ENCODE measurements at regions not wholly inside any gene's neighbourhood (a gene's known extent, or its start where the extent isn't known, plus 50 kb on each side); places are given as distances from the start of the nearest gene placed in this dataset.

DNA sequence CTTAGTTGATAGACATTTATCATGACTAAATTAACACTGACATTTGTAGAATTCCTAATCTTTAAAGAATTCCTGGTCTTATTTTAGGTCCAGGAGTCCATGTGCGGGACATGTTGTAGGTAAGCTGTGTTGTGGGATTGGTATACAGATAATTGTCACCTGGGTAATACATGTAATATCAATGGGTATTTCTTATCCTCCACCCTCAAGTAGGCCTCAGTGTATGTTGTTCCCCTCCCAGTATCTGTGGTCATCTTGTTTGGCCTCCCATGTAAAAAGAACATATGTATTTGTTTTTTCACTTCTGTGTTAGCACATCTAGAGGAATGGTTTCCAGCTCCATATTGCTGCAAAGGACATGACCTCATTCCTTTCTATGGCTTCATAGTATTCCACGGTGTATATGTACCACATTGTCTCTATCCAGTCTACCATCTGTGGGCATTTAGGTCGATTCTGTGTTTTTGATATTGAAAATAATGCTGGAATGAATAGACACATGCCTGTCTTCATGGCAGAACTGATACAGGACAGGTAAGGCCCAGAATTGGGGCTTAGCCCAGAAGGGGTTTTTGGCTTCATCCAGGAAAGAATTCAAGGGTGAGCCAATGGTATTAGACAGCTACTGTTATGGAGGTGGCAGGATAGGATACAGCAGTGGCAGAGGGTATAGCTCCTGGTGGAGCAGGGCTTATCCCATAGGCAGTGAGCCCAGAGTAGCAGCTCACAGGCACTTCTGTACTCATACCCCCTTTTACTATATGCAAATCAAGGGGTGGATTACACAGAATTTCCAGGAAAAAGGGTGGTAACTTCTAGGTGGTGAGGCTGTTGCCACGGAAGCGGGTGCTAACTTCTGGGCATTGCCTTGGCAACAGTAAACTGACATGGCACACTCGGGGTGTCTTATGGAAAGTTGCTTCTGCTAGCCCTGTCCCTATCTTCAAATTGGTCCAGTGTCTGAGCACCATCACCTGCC lies 66.1 kb upstream of the WDR1 start:
- Histone ChIP-seq H3K27me3 (ENCODE audit: insufficient read depth, low read length) (no peaks in the 10 kb centered on the region), H3K4ac (ENCODE audit: low read depth, low read length) (no peak overlapping the region), H2AK5ac (ENCODE audit: insufficient read length, low read length) (no peak overlapping the region), H3T11ph (ENCODE audit: low read length) (no peak overlapping the region), H3K56ac (ENCODE audit: insufficient read length, low read depth, low read length) (no peak overlapping the region), H3K23me2 (ENCODE audit: insufficient read length, low read depth, low read length, poor library complexity, severe bottlenecking) (no peaks in the 10 kb centered on the region), H3K9me3 (ENCODE audit: control insufficient read depth, low read depth, low read length) (no peaks in the 10 kb centered on the region), H2BK12ac (ENCODE audit: insufficient read length, low read depth, low read length) (no peak overlapping the region), H2BK5ac (ENCODE audit: insufficient read length, low read length) (no peak overlapping the region), H4K20me1 (ENCODE audit: control insufficient read depth, insufficient read depth, insufficient read length) (no peaks in the 10 kb centered on the region), H3K18ac (ENCODE audit: insufficient read length, low read depth, low read length) (no peak overlapping the region), H3K14ac (ENCODE audit: insufficient read depth, low read length) (no peak overlapping the region), H2BK20ac (ENCODE audit: low read depth, low read length, poor library complexity, severe bottlenecking) (no peak overlapping the region), H3K9ac (ENCODE audit: extremely low read depth, insufficient read length, low read length) (no peak overlapping the region), H3K4me1 (ENCODE audit: insufficient read depth, low read length) (no peaks in the 10 kb centered on the region), H3K79me2 (ENCODE audit: insufficient read depth, low read length) (no peaks in the 10 kb centered on the region), H2BK15ac (ENCODE audit: low read depth, low read length) (no peak overlapping the region), H3K27ac (ENCODE audit: insufficient read length, low read depth, low read length) (no peak overlapping the region), H3K79me1 (ENCODE audit: insufficient read depth, low read depth, low read length, poor library complexity, severe bottlenecking) (no peaks in the 10 kb centered on the region), H3K23ac (ENCODE audit: insufficient read length, low read depth, low read length) (no peak overlapping the region), H2BK120ac (ENCODE audit: low read depth, low read length, poor library complexity, severe bottlenecking) (no peak overlapping the region), H2AFZ (ENCODE audit: low read length) (no peak overlapping the region), H3K4me2 (ENCODE audit: insufficient read depth, insufficient read length, low read length) (no peak overlapping the region), H4K5ac (ENCODE audit: insufficient read length, low read depth, low read length) (no peak overlapping the region), H4K91ac (ENCODE audit: insufficient read length, low read depth, low read length) (no peak overlapping the region), H4K8ac (replicated peaks; ENCODE audit: insufficient read length, low read depth, low read length) (no peak overlapping the region)
- H3K27ac Mint-ChIP-seq = no peak overlapping the region
- H3K27me3 Mint-ChIP-seq (ENCODE audit: low read depth) = peaks cover 16% of the 10 kb centered on the region
- TF ChIP-seq, protein P1, sequence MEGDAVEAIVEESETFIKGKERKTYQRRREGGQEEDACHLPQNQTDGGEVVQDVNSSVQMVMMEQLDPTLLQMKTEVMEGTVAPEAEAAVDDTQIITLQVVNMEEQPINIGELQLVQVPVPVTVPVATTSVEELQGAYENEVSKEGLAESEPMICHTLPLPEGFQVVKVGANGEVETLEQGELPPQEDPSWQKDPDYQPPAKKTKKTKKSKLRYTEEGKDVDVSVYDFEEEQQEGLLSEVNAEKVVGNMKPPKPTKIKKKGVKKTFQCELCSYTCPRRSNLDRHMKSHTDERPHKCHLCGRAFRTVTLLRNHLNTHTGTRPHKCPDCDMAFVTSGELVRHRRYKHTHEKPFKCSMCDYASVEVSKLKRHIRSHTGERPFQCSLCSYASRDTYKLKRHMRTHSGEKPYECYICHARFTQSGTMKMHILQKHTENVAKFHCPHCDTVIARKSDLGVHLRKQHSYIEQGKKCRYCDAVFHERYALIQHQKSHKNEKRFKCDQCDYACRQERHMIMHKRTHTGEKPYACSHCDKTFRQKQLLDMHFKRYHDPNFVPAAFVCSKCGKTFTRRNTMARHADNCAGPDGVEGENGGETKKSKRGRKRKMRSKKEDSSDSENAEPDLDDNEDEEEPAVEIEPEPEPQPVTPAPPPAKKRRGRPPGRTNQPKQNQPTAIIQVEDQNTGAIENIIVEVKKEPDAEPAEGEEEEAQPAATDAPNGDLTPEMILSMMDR (conservative IDR thresholded peaks at IDR 0.05) = no peak
- no peaks in the 10 kb centered on the region for H3K36me3 Mint-ChIP-seq (ENCODE audit: insufficient read depth in 1 of 3, low read depth in 3 of 3)
- no peak for DNase-seq
- no peak overlapping the region for H3K4me3 Mint-ChIP-seq
- H3K9me3 Mint-ChIP-seq = no peaks in the 10 kb centered on the region; a peak in 1 of 5 replicates
- no CpG with 5 or more reads among the region's 6 CpGs for WGBS (ENCODE audit: extremely low coverage, insufficient read length, low lambda C conversion rate)
- no peaks in the 10 kb centered on the region for H3K4me1 Mint-ChIP-seq
